ENCODE measurements at regions not wholly inside any gene's neighbourhood (a gene's known extent, or its start where the extent isn't known, plus 50 kb on each side); places are given as distances from the start of the nearest gene placed in this dataset.

- Histone ChIP-seq H3K4me3 (no peak overlapping the region), H3K9me3 (no peaks in the 10 kb centered on the region), H3K27ac (no peak overlapping the region), H3K4me1 (peaks cover 8 to 22% (median 14%) of the 10 kb centered on the region in 3 donors), H3K27me3 (peaks cover 0 to 18% (median 0%) of the 10 kb centered on the region in 4 donors), H3K36me3 (no peaks in the 10 kb centered on the region)
- TF ChIP-seq POLR2A (IDR thresholded peaks at IDR 0.05) (no peak), CTCF (IDR thresholded peaks at IDR 0.05) (no peak)
- WGBS, 2 donors, result 89 to 91% methylated on average over 4 to 5 of the region's 5 CpGs
- no peak for DNase-seq
- intact Hi-C loops (cut with DNase I), result no loop called here
Measured at GRCh38 chr3:194009019-194009418, 126.9 kb upstream of the HES1 start.

GRCh38 chr3:194009892-194010533 lies 125.9 kb upstream of the HES1 start:
- H3K4me1 ChIP-seq, result peaks cover 0 to 12% (median 6%) of the 10 kb centered on the region in 3 donors
- intact Hi-C loops (cut with DNase I), result loop anchor here (10.0 kb wide), 1 partner anchor 115 kb away; no protein-coding TSS in a partner anchor
- peaks cover 0 to 18% (median 0%) of the 10 kb centered on the region in 4 donors for H3K27me3 ChIP-seq
- H3K9me3 ChIP-seq, result no peaks in the 10 kb centered on the region
- no peak overlapping the region for H3K27ac ChIP-seq
- TF ChIP-seq POLR2A (IDR thresholded peaks at IDR 0.05), result no peak
- TF ChIP-seq CTCF (IDR thresholded peaks at IDR 0.05), result no peak
- no peaks in the 10 kb centered on the region for H3K36me3 ChIP-seq
- no peak for DNase-seq
- no peak overlapping the region for H3K4me3 ChIP-seq
- 84 to 88% methylated on average over 4 of the region's 4 CpGs for WGBS, 2 donors

GRCh38 chr3:194011807-194012206 lies 124.1 kb upstream of the HES1 start:
- intact Hi-C loops (cut with DNase I), result loop anchor here (10.0 kb wide), 1 partner anchor 113 kb away; no protein-coding TSS in a partner anchor
- no peaks in the 10 kb centered on the region for H3K36me3 ChIP-seq
- peaks cover 0 to 18% (median 0%) of the 10 kb centered on the region in 4 donors for H3K27me3 ChIP-seq
- H3K27ac ChIP-seq, result no peak overlapping the region
- no peaks in the 10 kb centered on the region for H3K4me1 ChIP-seq
- no peak for TF ChIP-seq CTCF (IDR thresholded peaks at IDR 0.05)
- no peak for TF ChIP-seq POLR2A (IDR thresholded peaks at IDR 0.05)
- WGBS, 2 donors, result 91 to 95% methylated on average over 3 of the region's 3 CpGs
- DNase-seq, result no peak
- no peak overlapping the region for H3K4me3 ChIP-seq
- H3K9me3 ChIP-seq, result no peaks in the 10 kb centered on the region

- TF ChIP-seq POLR2A (IDR thresholded peaks at IDR 0.05) (no peak), CTCF (IDR thresholded peaks at IDR 0.05) (no peak)
- H3K4me1 ChIP-seq, result no peaks in the 10 kb centered on the region
- H3K36me3 ChIP-seq, result no peaks in the 10 kb centered on the region
- H3K9me3 ChIP-seq, result no peaks in the 10 kb centered on the region
- no peak for DNase-seq
- 96 to 97% methylated on average over 4 of the region's 4 CpGs for WGBS, 2 donors
- H3K27ac ChIP-seq, result no peak overlapping the region
- H3K27me3 ChIP-seq, result peaks cover 0 to 14% (median 0%) of the 10 kb centered on the region in 4 donors
- intact Hi-C loops (cut with DNase I), result loop anchor here (10.0 kb wide), 1 partner anchor 111 kb away; no protein-coding TSS in a partner anchor
- no peak overlapping the region for H3K4me3 ChIP-seq
Measured at GRCh38 chr3:194013928-194014327, 122.0 kb upstream of the HES1 start.

GRCh38 chr3:194014756-194015155 lies 121.2 kb upstream of the HES1 start:
- 42 to 57% methylated on average over 4 of the region's 4 CpGs for WGBS, 2 donors
- no peaks in the 10 kb centered on the region for H3K36me3 ChIP-seq

More at GRCh38 chr3:194014756-194015155, 121.2 kb upstream of the HES1 start:
- intact Hi-C loops (cut with DNase I), result loop anchor here (10.0 kb wide), 1 partner anchor 110 kb away; no protein-coding TSS in a partner anchor
- Histone ChIP-seq H3K4me3 (no peak overlapping the region), H3K4me1 (no peaks in the 10 kb centered on the region), H3K9me3 (no peaks in the 10 kb centered on the region), H3K27ac (no peak overlapping the region), H3K27me3 (peaks cover 0 to 8% (median 0%) of the 10 kb centered on the region in 4 donors)
- TF ChIP-seq CTCF (IDR thresholded peaks at IDR 0.05), result no peak
- TF ChIP-seq POLR2A (IDR thresholded peaks at IDR 0.05), result no peak
- no peak for DNase-seq

All from esophagus squamous epithelium (tissue), 5 donors.